HepG2 (cell line): ENCODE measurements at regions not wholly inside any gene's neighbourhood (a gene's known extent, or its start where the extent isn't known, plus 50 kb on each side); places are given as distances from the start of the nearest gene placed in this dataset.

Experiments
- ATAC-seq: fragments of 200-7000 bp; cut with Tn5 transposase; 3 replicates; pipeline ENCODE4 v1.9.1; 2020; ENCODE audit warnings: mild to moderate bottlenecking, moderate library complexity
- BruUV-seq: library from RNA; stranded (reverse); fragments of 400-500 nt; replicated peaks from 2 replicates; lab custom pipeline; 2021; lab: Mats Ljungman, UMichigan
- CTCF ChIA-PET: fragments of 300-600 bp; formaldehyde crosslinking; extraction: SDS; loops from one replicate; lab custom pipeline; 2021; ENCODE audit warnings: low total read pairs, inconsistent platforms, low intra/inter-chr PET ratio; lab: Yijun Ruan, JAX
- POLR2A ChIA-PET: fragments of 350-600 bp; sonication (Branson Sonifier 250); formaldehyde crosslinking; loops from one replicate; lab custom pipeline; 2020; ENCODE audit warnings: antibody characterized with exemption, inconsistent platforms; lab: Yijun Ruan, JAX
- DNase-seq: peaks from one replicate; pipeline ENCODE4 v3.0.0-alpha.2; 2015; ENCODE audit warnings: low spot score
- FAIRE-seq: peaks from 3 replicates; lab custom pipeline; 2011; peaks lifted over from hg19 to GRCh38; lab: Jason Lieb, UNC
- H2AFZ ChIP-seq: one replicate; pipeline ENCODE4 v1.6.1; 2011; ENCODE audit warnings: low read length, inconsistent platforms
- H3K27ac ChIP-seq: fragments of 300-600 bp; 3 replicates; pipeline ENCODE4 v1.8.0; 2011; ENCODE audit warnings: mixed run types, mild to moderate bottlenecking, mixed read lengths, low read length, inconsistent platforms; ENCODE audit not compliant: insufficient read depth; ENCODE audit errors: extremely low read length
- H3K27me3 ChIP-seq, 2 experiments: fragments of 200-600 bp in 1 of 2; 2 replicates in 1 of 2; 3 replicates in 1 of 2; pipeline versions ENCODE4 v1.6.0 to v1.8.0; 2011; ENCODE audit warnings: low read length in 2 of 2, mild to moderate bottlenecking in 2 of 2, moderate library complexity in 2 of 2, inconsistent platforms in 1 of 2; ENCODE audit not compliant: insufficient read depth in 2 of 2, control insufficient read depth in 1 of 2
- H3K36me3 ChIP-seq, 2 experiments: fragments of 200-600 bp in 1 of 2; replicated peaks in 1 of 2; 2 replicates in 1 of 2; 3 replicates in 1 of 2; pipeline versions ENCODE4 v1.5.1 to v1.8.0; 2011; ENCODE audit warnings: low read length in 2 of 2, inconsistent platforms in 1 of 2; ENCODE audit not compliant: insufficient read depth in 2 of 2, control insufficient read depth in 1 of 2
- H3K4me1 ChIP-seq: 2 replicates; pipeline ENCODE4 v1.5.1; 2012; ENCODE audit warnings: low read length, inconsistent platforms; ENCODE audit not compliant: insufficient read depth
- H3K4me2 ChIP-seq: 2 replicates; pipeline ENCODE4 v1.6.0; 2011; ENCODE audit warnings: low read depth, low read length, inconsistent platforms
- H3K4me3 ChIP-seq, 3 experiments: fragments of 200-600 bp in 1 of 3; sonication (generic), shearing (Covaris generic) in 1 of 3; replicated peaks in 1 of 3; 2 replicates each; pipeline ENCODE4 v1.5.1; 2011 to 2016; ENCODE audit warnings: low read length in 3 of 3, inconsistent platforms in 2 of 3, low read depth in 2 of 3, mild to moderate bottlenecking in 2 of 3, control low read depth in 1 of 3, mixed read lengths in 1 of 3; ENCODE audit not compliant: insufficient read depth in 1 of 3
- H3K79me2 ChIP-seq: one replicate; pipeline ENCODE4 v1.6.1; 2011; ENCODE audit warnings: low read length, inconsistent platforms; ENCODE audit not compliant: insufficient read depth
- H3K9ac ChIP-seq: 2 replicates; pipeline ENCODE4 v1.6.0; 2011; ENCODE audit warnings: mild to moderate bottlenecking, low read depth, low read length, inconsistent platforms; ENCODE audit not compliant: insufficient read depth
- H3K9me3 ChIP-seq: 2 replicates; pipeline ENCODE4 v1.5.1; 2012; ENCODE audit warnings: mild to moderate bottlenecking, low read length
- H4K20me1 ChIP-seq: 2 replicates; pipeline ENCODE4 v1.6.0; 2011; ENCODE audit warnings: inconsistent platforms, mild to moderate bottlenecking, low read length, moderate library complexity; ENCODE audit not compliant: insufficient read depth
- CC2D1A ChIP-seq: sonication (generic); formaldehyde crosslinking; IDR thresholded peaks from 2 replicates; pipeline ENCODE4 v1.8.1; 2023; ENCODE audit warnings: mild to moderate bottlenecking, missing genetic modification reagents
- FOXK2 ChIP-seq: fragments of 450-650 bp; IDR thresholded peaks from 2 replicates; pipeline ENCODE4 v1.6.1; 2016
- IRF9 ChIP-seq: sonication (generic); formaldehyde crosslinking; IDR thresholded peaks from 2 replicates; pipeline ENCODE4 v1.8.0; 2022; ENCODE audit warnings: missing genetic modification reagents, mild to moderate bottlenecking, borderline replicate concordance
- MAFK ChIP-seq, 2 experiments: IDR thresholded peaks in 1 of 2; conservative IDR thresholded peaks in 1 of 2; 2 replicates each; pipeline ENCODE4 v1.6.1; 2011; ENCODE audit warnings: improper control_type of control experiment in 2 of 2, low read length in 2 of 2
- MYC ChIP-seq: sonication (generic); formaldehyde crosslinking; IDR thresholded peaks from 2 replicates; pipeline ENCODE4 v1.9.0; 2021; ENCODE audit warnings: missing genetic modification reagents, borderline replicate concordance
- NFE2L2 ChIP-seq: fragments of 150-350 bp; IDR thresholded peaks from 2 replicates; pipeline ENCODE4 v1.6.1; 2014; ENCODE audit warnings: low read length
- SIX4 ChIP-seq: sonication (generic); formaldehyde crosslinking; IDR thresholded peaks from 2 replicates; pipeline ENCODE4 v1.4.0; 2020; ENCODE audit warnings: missing genetic modification reagents
- ZBTB14 ChIP-seq: sonication (generic); formaldehyde crosslinking; IDR thresholded peaks from 2 replicates; pipeline ENCODE4 v1.4.0; 2020; ENCODE audit warnings: missing genetic modification reagents
- ZBTB44 ChIP-seq: sonication (generic); formaldehyde crosslinking; IDR thresholded peaks from 2 replicates; pipeline ENCODE4 v1.4.0; 2020; ENCODE audit warnings: missing genetic modification reagents
- ZNF331 ChIP-seq: sonication (generic); formaldehyde crosslinking; IDR thresholded peaks from 2 replicates; pipeline ENCODE4 v1.4.0; 2020; ENCODE audit warnings: missing genetic modification reagents
- ZNF431 ChIP-seq: sonication (generic); formaldehyde crosslinking; IDR thresholded peaks from 2 replicates; pipeline ENCODE4 v1.9.0; 2022; ENCODE audit warnings: missing genetic modification reagents, low read depth, mild to moderate bottlenecking, borderline replicate concordance
- ZNF770 ChIP-seq: sonication (generic); formaldehyde crosslinking; IDR thresholded peaks from 2 replicates; pipeline ENCODE4 v1.5.0; 2020; ENCODE audit warnings: mild to moderate bottlenecking, missing genetic modification reagents
- ZNF879 ChIP-seq: sonication (generic); formaldehyde crosslinking; IDR thresholded peaks from 2 replicates; pipeline ENCODE4 v1.8.1; 2023; ENCODE audit warnings: missing genetic modification reagents
- WGBS: methylation state at CpG from one replicate; pipeline ENCODE4 v1.1.6; 2017; ENCODE audit warnings: low lambda C conversion rate; 5-methylcytosine and 5-hydroxymethylcytosine counted together
- in situ Hi-C: cut with HindIII; loops from 2 replicates; pipeline ENCODE4 v1.10.0; 2017; ENCODE audit warnings: low pct_unique_long_range_greater_than_20kb; ENCODE audit not compliant: extremely low pct_ligation_motif_present
- intact Hi-C: fragments of 100-400 bp; cut with micrococcal nuclease; formaldehyde crosslinking; loops from one replicate; pipeline ENCODE4 v1.10.0; 2022; ENCODE audit not compliant: unreplicated experiment

GRCh38 chr7:16234493-16235146 lies 186.7 kb downstream of the CRPPA start:
- FAIRE-seq = no peak
- Histone ChIP-seq H3K4me1 (no peaks in the 10 kb centered on the region), H2AFZ (no peak overlapping the region), H3K4me3 (no peak overlapping the region), H3K36me3 (no peaks in the 10 kb centered on the region), H3K27me3 (no peaks in the 10 kb centered on the region), H3K4me2 (no peak overlapping the region), H3K9ac (no peak overlapping the region), H4K20me1 (no peaks in the 10 kb centered on the region), H3K9me3 (peaks cover 29% of the 10 kb centered on the region), H3K79me2 (no peaks in the 10 kb centered on the region), H3K27ac (no peak overlapping the region)
- TF ChIP-seq MAFK (conservative IDR thresholded peaks at IDR 0.05 in 1 of 2, IDR thresholded peaks at IDR 0.05 in 1 of 2; ENCODE audit: low read length in 2 of 2) = peak in 1 of 2 experiments; percentile 31; a peak in 1 of 4 replicates
- TF ChIP-seq ZBTB14 (CRISPR knock-in tag) = no peak
- TF ChIP-seq ZBTB44 = no peak
- TF ChIP-seq NFE2L2 = peak; percentile 22; the same call in 1 of the 2 replicates
- TF ChIP-seq FOXK2 = no peak
- in situ Hi-C loops = no loop called here
- ATAC-seq = no peak
- CTCF ChIA-PET = no interaction called here
- POLR2A ChIA-PET = no interaction called here
- BruUV-seq = no TSS peak
- WGBS = 5% methylated on average over 2 of the region's 2 CpGs
- DNase-seq = no peak
- intact Hi-C loops = no loop called here

GRCh38 chr7:16233517-16233916 lies 187.8 kb downstream of the CRPPA start:
- no peak for FAIRE-seq
- BruUV-seq = no TSS peak
- Histone ChIP-seq H3K4me2 (no peak overlapping the region), H3K27ac (no peak overlapping the region), H3K36me3 (no peaks in the 10 kb centered on the region), H4K20me1 (no peaks in the 10 kb centered on the region), H3K9me3 (peaks cover 35% of the 10 kb centered on the region), H3K79me2 (no peaks in the 10 kb centered on the region), H2AFZ (no peak overlapping the region), H3K4me3 (no peak overlapping the region), H3K9ac (no peak overlapping the region), H3K4me1 (no peaks in the 10 kb centered on the region), H3K27me3 (no peaks in the 10 kb centered on the region)
- DNase-seq = no peak
- in situ Hi-C loops = no loop called here
- POLR2A ChIA-PET = no interaction called here
- no peak for ATAC-seq
- WGBS = 76% methylated on average over 2 of the region's 2 CpGs
- CTCF ChIA-PET = no interaction called here
- intact Hi-C loops = no loop called here
- TF ChIP-seq MYC (no peak), CC2D1A (CRISPR knock-in tag) (no peak), SIX4 (CRISPR knock-in tag) (no peak), ZNF331 (CRISPR knock-in tag) (no peak), ZNF770 (no peak), ZNF431 (no peak), ZNF879 (no peak), IRF9 (no peak)
